NCI-H82 treated with DMSO at 0.1 percent for 48 hours (cell line): ENCODE measurements at regions not wholly inside any gene's neighbourhood (a gene's known extent, or its start where the extent isn't known, plus 50 kb on each side); places are given as distances from the start of the nearest gene placed in this dataset.
"Not testable (repeated sequence)": the region's sequence is repeated elsewhere in the genome, so short reads cannot be mapped to it uniquely, and the experiment has no call there.

ENCODE experiments used
- DNase-seq: peaks from one replicate; lab custom pipeline; 2025; ENCODE audit not compliant: unreplicated experiment; lab: John Stamatoyannopoulos, UW

- no peak for DNase-seq
These were observed 60.6 kb upstream of the EMB start for GRCh38 chr5:50501491-50502228.

GRCh38 chr5:50513028-50513457 is 72.0 kb upstream of the EMB start:
- DNase-seq: not testable (repeated sequence)

- not testable (repeated sequence) for DNase-seq
These were observed 80.0 kb upstream of the EMB start for GRCh38 chr5:50521060-50521459.

GRCh38 chr5:50527514-50528060 is 86.5 kb upstream of the EMB start:
- not testable (repeated sequence) for DNase-seq

- no peak for DNase-seq
These were observed 94.3 kb upstream of the EMB start for GRCh38 chr5:50535393-50535792.

GRCh38 chr5:50537534-50537933 is 96.4 kb upstream of the EMB start:
- DNase-seq: not testable (repeated sequence)

GRCh38 chr5:50547303-50547702 is 106.2 kb upstream of the EMB start:
- DNase-seq: no peak

GRCh38 chr5:50550267-50550666 is 109.2 kb upstream of the EMB start:
- no peak for DNase-seq

GRCh38 chr5:50550993-50551392 is 109.9 kb upstream of the EMB start:
- DNase-seq: no peak

- DNase-seq: no peak
These were observed 112.5 kb upstream of the EMB start for GRCh38 chr5:50553560-50553984.

- DNase-seq: not testable (repeated sequence)
These were observed 107.8 kb upstream of the PARP8 start for GRCh38 chr5:50558640-50559039.

GRCh38 chr5:50559955-50560354 is 106.5 kb upstream of the PARP8 start:
- DNase-seq: no peak

GRCh38 chr5:50562694-50563093 is 103.7 kb upstream of the PARP8 start:
- DNase-seq: no peak

- DNase-seq: no peak
These were observed 102.4 kb upstream of the PARP8 start for GRCh38 chr5:50564079-50564478.

GRCh38 chr5:50564558-50564957 is 101.9 kb upstream of the PARP8 start:
- DNase-seq: no peak

GRCh38 chr5:50574121-50574520 is 92.3 kb upstream of the PARP8 start:
- no peak for DNase-seq

- DNase-seq: no peak
These were observed 90.7 kb upstream of the PARP8 start for GRCh38 chr5:50575740-50576139.

GRCh38 chr5:50576265-50576664 is 90.2 kb upstream of the PARP8 start:
- DNase-seq: no peak

GRCh38 chr5:50576686-50577256 is 89.7 kb upstream of the PARP8 start:
- no peak for DNase-seq

- DNase-seq: no peak
These were observed 85.9 kb upstream of the PARP8 start for GRCh38 chr5:50580506-50580905.

- not testable (repeated sequence) for DNase-seq
These were observed 84.6 kb upstream of the PARP8 start for GRCh38 chr5:50581845-50582244.

GRCh38 chr5:50582699-50583098 is 83.7 kb upstream of the PARP8 start:
- no peak for DNase-seq
